ENCODE measurements at regions not wholly inside any gene's neighbourhood (a gene's known extent, or its start where the extent isn't known, plus 50 kb on each side); places are given as distances from the start of the nearest gene placed in this dataset.

DNA sequence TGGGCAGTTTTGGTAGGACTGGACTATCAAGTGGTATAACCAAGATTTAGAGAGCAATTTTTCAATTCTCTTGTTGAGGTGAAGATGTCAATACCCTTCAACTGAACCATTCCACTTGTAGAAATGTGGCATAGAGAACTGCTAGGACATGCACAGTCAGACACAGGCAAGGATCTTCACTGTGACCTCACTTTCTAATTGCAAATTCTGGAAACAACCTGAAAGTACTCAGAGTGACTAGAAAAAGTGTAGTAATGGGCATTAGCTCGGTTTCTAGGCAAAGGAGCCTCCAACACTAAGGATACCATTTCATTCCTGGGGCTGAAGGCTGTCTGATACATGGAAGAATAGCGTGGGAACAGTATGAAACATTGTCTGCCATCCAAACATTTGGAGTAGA is 433.0 kb upstream of the RUNX1 start:
- TF ChIP-seq POLR2AphosphoS5 (IDR thresholded peaks at IDR 0.05; ENCODE audit: low read depth, low read length) (no peak), POLR2A (IDR thresholded peaks at IDR 0.05; ENCODE audit: low read depth, low read length) (no peak), TAF1 (IDR thresholded peaks at IDR 0.05; ENCODE audit: borderline replicate concordance, low read depth, low read length) (no peak)

Data from GM12892 (cell line).